ENCODE measurements at regions not wholly inside any gene's neighbourhood (a gene's known extent, or its start where the extent isn't known, plus 50 kb on each side); places are given as distances from the start of the nearest gene placed in this dataset.

DNA sequence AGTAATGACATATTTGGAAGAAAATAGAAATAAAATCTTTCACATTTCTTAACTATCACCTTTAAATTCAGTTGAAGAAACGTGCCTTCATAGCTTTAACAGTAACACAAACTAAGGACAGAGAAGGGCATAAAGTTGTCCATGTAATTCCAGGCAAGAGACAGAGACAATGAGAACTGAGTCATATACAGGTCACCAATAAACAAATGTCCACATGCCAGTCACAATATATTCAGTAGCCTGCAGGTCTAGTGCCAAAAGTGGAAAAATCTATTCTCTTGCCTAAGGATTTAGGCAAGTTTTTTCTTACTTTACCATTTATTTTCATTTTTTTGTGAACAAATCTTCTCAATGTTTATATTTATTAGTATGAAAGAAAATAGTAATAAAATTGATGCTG is 1711.5 kb upstream of the NUDT12 start:
- TF ChIP-seq, protein P1, sequence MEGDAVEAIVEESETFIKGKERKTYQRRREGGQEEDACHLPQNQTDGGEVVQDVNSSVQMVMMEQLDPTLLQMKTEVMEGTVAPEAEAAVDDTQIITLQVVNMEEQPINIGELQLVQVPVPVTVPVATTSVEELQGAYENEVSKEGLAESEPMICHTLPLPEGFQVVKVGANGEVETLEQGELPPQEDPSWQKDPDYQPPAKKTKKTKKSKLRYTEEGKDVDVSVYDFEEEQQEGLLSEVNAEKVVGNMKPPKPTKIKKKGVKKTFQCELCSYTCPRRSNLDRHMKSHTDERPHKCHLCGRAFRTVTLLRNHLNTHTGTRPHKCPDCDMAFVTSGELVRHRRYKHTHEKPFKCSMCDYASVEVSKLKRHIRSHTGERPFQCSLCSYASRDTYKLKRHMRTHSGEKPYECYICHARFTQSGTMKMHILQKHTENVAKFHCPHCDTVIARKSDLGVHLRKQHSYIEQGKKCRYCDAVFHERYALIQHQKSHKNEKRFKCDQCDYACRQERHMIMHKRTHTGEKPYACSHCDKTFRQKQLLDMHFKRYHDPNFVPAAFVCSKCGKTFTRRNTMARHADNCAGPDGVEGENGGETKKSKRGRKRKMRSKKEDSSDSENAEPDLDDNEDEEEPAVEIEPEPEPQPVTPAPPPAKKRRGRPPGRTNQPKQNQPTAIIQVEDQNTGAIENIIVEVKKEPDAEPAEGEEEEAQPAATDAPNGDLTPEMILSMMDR (conservative IDR thresholded peaks at IDR 0.05; ENCODE audit: low read depth, low read length) = no peak
- H3K4me3 ChIP-seq (ENCODE audit: low read length) = no peak overlapping the region
- DNase-seq (ENCODE audit: low read depth) = no peak

DNA sequence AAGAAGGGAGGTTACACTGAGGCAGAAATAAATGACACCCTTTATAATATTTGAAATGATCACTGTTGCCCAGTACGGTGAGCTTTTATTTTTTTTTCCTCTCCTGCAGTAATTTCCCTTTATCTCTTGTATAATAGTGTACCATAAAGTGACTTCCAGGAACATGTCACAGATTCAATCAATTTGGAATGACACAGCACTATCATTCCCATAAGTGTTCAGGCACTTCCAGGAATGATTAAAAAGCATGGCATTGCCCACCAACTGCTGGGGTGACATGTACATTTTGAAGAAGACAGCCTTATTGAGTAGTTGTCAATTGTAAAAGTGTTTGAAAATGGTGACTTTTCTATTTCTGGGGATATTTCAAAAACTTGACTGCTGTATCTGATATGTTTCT is 1700.9 kb upstream of the NUDT12 start:
- H3K4me3 ChIP-seq (ENCODE audit: low read length) = no peak overlapping the region
- DNase-seq (ENCODE audit: low read depth) = no peak
- TF ChIP-seq, protein P1 (conservative IDR thresholded peaks at IDR 0.05; ENCODE audit: low read depth, low read length) = no peak

- TF ChIP-seq, protein P1 (conservative IDR thresholded peaks at IDR 0.05; ENCODE audit: low read depth, low read length) = no peak
- DNase-seq (ENCODE audit: low read depth) = no peak
- H3K4me3 ChIP-seq (ENCODE audit: low read length) = no peak overlapping the region
Observed at GRCh38 chr5:105259581-105260217, 1697.1 kb upstream of the NUDT12 start.

GRCh38 chr5:105238561-105238960 is 1676.0 kb upstream of the NUDT12 start:
- H3K4me3 ChIP-seq (ENCODE audit: low read length) = no peak overlapping the region

GRCh38 chr5:105230516-105231157 is 1668.0 kb upstream of the NUDT12 start:
- TF ChIP-seq, protein P1 (conservative IDR thresholded peaks at IDR 0.05; ENCODE audit: low read depth, low read length) = no peak
- no peak for DNase-seq (ENCODE audit: low read depth)

More at GRCh38 chr5:105238561-105238960, 1676.0 kb upstream of the NUDT12 start:
- TF ChIP-seq, protein P1 (conservative IDR thresholded peaks at IDR 0.05; ENCODE audit: low read depth, low read length) = no peak
- peak; percentile 56 for DNase-seq (ENCODE audit: low read depth)

GRCh38 chr5:105218018-105218417 is 1655.4 kb upstream of the NUDT12 start:
- TF ChIP-seq, protein P1 (conservative IDR thresholded peaks at IDR 0.05; ENCODE audit: low read depth, low read length) = no peak
- no peak overlapping the region for H3K4me3 ChIP-seq (ENCODE audit: low read length)
- no peak for DNase-seq (ENCODE audit: low read depth)

More at GRCh38 chr5:105230516-105231157, 1668.0 kb upstream of the NUDT12 start:
- no peak overlapping the region for H3K4me3 ChIP-seq (ENCODE audit: low read length)

GRCh38 chr5:105213078-105213477 is 1650.5 kb upstream of the NUDT12 start:
- no peak for DNase-seq (ENCODE audit: low read depth)
- no peak overlapping the region for H3K4me3 ChIP-seq (ENCODE audit: low read length)
- TF ChIP-seq, protein P1 (conservative IDR thresholded peaks at IDR 0.05; ENCODE audit: low read depth, low read length) = no peak
